Mesenchymal stem cell (in vitro differentiated cells and primary cell): ENCODE measurements at regions not wholly inside any gene's neighbourhood (a gene's known extent, or its start where the extent isn't known, plus 50 kb on each side); places are given as distances from the start of the nearest gene placed in this dataset.

ENCODE experiments used
- DNase-seq: peaks from one replicate; pipeline ENCODE4 v3.0.0-alpha.2; 2013
- H2AFZ ChIP-seq: one replicate; pipeline ENCODE4 v1.6.1; 2013; ENCODE audit warnings: low read depth, mild to moderate bottlenecking, control low read depth, inconsistent platforms, low read length, moderate library complexity
- H2AK5ac ChIP-seq: 2 replicates; pipeline ENCODE4 v1.6.1; 2013; ENCODE audit warnings: low read length, moderate library complexity, mild to moderate bottlenecking, inconsistent platforms; ENCODE audit not compliant: severe bottlenecking
- H2BK120ac ChIP-seq: one replicate; pipeline ENCODE4 v1.6.1; 2013; ENCODE audit warnings: low read depth, mild to moderate bottlenecking, inconsistent platforms, low read length, moderate library complexity
- H2BK12ac ChIP-seq, 2 experiments: one replicate each; pipeline ENCODE4 v1.6.1; 2013; ENCODE audit warnings: inconsistent platforms in 2 of 2, low read length in 2 of 2, mild to moderate bottlenecking in 2 of 2, moderate library complexity in 2 of 2, control low read depth in 1 of 2
- H2BK15ac ChIP-seq: one replicate; pipeline ENCODE4 v1.6.1; 2013; ENCODE audit warnings: mild to moderate bottlenecking, low read depth, inconsistent platforms; ENCODE audit not compliant: poor library complexity, severe bottlenecking
- H2BK5ac ChIP-seq: 2 replicates; pipeline ENCODE4 v1.6.1; 2013; ENCODE audit warnings: low read depth, mild to moderate bottlenecking, low read length, control low read depth, inconsistent platforms; ENCODE audit not compliant: poor library complexity, severe bottlenecking
- H3K14ac ChIP-seq, 2 experiments: one replicate each; pipeline ENCODE4 v1.6.1; 2013; ENCODE audit warnings: inconsistent platforms in 2 of 2, low read length in 2 of 2, control low read depth in 1 of 2, mild to moderate bottlenecking in 1 of 2, moderate library complexity in 1 of 2
- H3K18ac ChIP-seq, 2 experiments: one replicate each; pipeline ENCODE4 v1.6.1; 2013; ENCODE audit warnings: inconsistent platforms in 2 of 2, low read length in 2 of 2, control low read depth in 1 of 2, low read depth in 1 of 2, mild to moderate bottlenecking in 1 of 2
- H3K23ac ChIP-seq, 2 experiments: one replicate each; pipeline ENCODE4 v1.6.1; 2013; ENCODE audit warnings: inconsistent platforms in 2 of 2, low read length in 2 of 2, mild to moderate bottlenecking in 2 of 2, moderate library complexity in 2 of 2, control low read depth in 1 of 2
- H3K27ac ChIP-seq: 2 replicates; pipeline ENCODE4 v1.5.1; 2013; ENCODE audit warnings: mild to moderate bottlenecking, moderate library complexity, low read length, control low read depth, inconsistent platforms; ENCODE audit not compliant: poor library complexity, severe bottlenecking
- H3K27me3 ChIP-seq, 2 experiments: 2 replicates each; pipeline versions ENCODE4 v1.6.1 to v1.7.0; 2013; ENCODE audit warnings: low read length in 2 of 2, mild to moderate bottlenecking in 2 of 2, moderate library complexity in 2 of 2, control low read depth in 1 of 2, inconsistent platforms in 1 of 2; ENCODE audit not compliant: control insufficient read depth in 1 of 2, insufficient read depth in 1 of 2
- H3K36me3 ChIP-seq, 2 experiments: 2 replicates each; pipeline versions ENCODE4 v1.6.1 to v1.7.0; 2013; ENCODE audit warnings: low read length in 2 of 2, control low read depth in 1 of 2, inconsistent platforms in 1 of 2, low read depth in 1 of 2, mild to moderate bottlenecking in 1 of 2; ENCODE audit not compliant: insufficient read depth in 2 of 2, control insufficient read depth in 1 of 2
- H3K4ac ChIP-seq, 2 experiments: one replicate each; pipeline ENCODE4 v1.6.1; 2013; ENCODE audit warnings: inconsistent platforms in 2 of 2, low read length in 2 of 2, mild to moderate bottlenecking in 2 of 2, moderate library complexity in 2 of 2, control low read depth in 1 of 2, low read depth in 1 of 2
- H3K4me1 ChIP-seq: 2 replicates; pipeline ENCODE4 v1.6.1; 2013; ENCODE audit warnings: low read depth, low read length, control low read depth; ENCODE audit not compliant: control insufficient read depth, insufficient read depth
- H3K4me2 ChIP-seq: 2 replicates; pipeline ENCODE4 v1.6.1; 2013; ENCODE audit warnings: low read length, mild to moderate bottlenecking, inconsistent platforms; ENCODE audit not compliant: poor library complexity, severe bottlenecking
- H3K4me3 ChIP-seq, 2 experiments: 2 replicates each; pipeline versions ENCODE4 v1.5.1 to v1.7.0; 2013; ENCODE audit warnings: low read length in 2 of 2, mild to moderate bottlenecking in 2 of 2, control low read depth in 1 of 2, low read depth in 1 of 2; ENCODE audit not compliant: insufficient read depth in 1 of 2
- H3K79me1 ChIP-seq: replicated peaks from 2 replicates; pipeline ENCODE4 v1.6.1; 2013; ENCODE audit warnings: mild to moderate bottlenecking, control low read depth, low read length, inconsistent platforms; ENCODE audit not compliant: poor library complexity, severe bottlenecking
- H3K9ac ChIP-seq: 2 replicates; pipeline ENCODE4 v1.7.0; 2013; ENCODE audit warnings: mild to moderate bottlenecking, low read length, moderate library complexity
- H3K9me3 ChIP-seq: 2 replicates; pipeline ENCODE4 v1.7.0; 2013; ENCODE audit warnings: mild to moderate bottlenecking, low read length; ENCODE audit not compliant: control insufficient read depth
- H4K8ac ChIP-seq: one replicate; pipeline ENCODE4 v1.6.1; 2013; ENCODE audit warnings: inconsistent platforms, mild to moderate bottlenecking, low read length, moderate library complexity
- H4K91ac ChIP-seq: one replicate; pipeline ENCODE4 v1.6.1; 2013; ENCODE audit warnings: mild to moderate bottlenecking, low read length, inconsistent platforms
- WGBS: methylation state at CpG from one replicate; pipeline ENCODE4 v1.1.7; 2013; ENCODE audit warnings: mixed read lengths; 5-methylcytosine and 5-hydroxymethylcytosine counted together

DNA sequence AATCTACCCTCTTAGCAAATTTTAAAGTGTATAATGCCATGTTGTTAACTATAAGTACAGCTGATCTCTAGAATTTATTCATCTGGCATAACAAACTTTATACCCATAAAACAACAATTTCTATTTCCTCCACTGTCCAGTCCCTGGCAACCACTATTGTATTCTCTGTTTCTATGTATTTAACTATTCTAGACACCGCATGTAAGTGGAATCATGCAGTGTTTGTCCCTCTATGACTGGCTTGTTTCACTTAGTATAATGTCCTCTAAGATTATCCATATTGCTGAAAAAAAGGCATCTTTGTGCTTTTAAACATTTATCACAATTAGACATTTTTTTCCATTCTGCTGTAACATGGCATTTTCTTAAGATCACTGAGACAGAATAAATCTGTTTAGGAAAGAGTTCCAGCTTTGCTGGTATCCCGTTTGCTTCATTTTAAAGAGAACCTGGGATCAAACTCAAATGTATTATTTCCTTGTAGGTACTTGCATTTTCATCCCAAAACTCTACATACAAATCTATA lies 1191.0 kb downstream of the SLITRK5 start:
- H3K36me3 ChIP-seq, result no peaks in the 10 kb centered on the region
- H3K27ac ChIP-seq, result no peak overlapping the region
- H3K4me3 ChIP-seq, result no peak overlapping the region
- DNase-seq, result no peak
- H2AK5ac ChIP-seq, result no peak overlapping the region
- no peak overlapping the region for H2BK5ac ChIP-seq
- H4K8ac ChIP-seq, result no peak overlapping the region
- H2AFZ ChIP-seq, result no peak overlapping the region
- no peak overlapping the region for H2BK12ac ChIP-seq
- H3K14ac ChIP-seq, result no peak overlapping the region
- WGBS, result 100% methylated on average over 1 of the region's 2 CpGs
- H3K23ac ChIP-seq, result no peak overlapping the region
- no peak overlapping the region for H2BK120ac ChIP-seq
- no peak overlapping the region for H3K18ac ChIP-seq
- H3K9me3 ChIP-seq, result peaks cover 8% of the 10 kb centered on the region
- H3K27me3 ChIP-seq, result no peaks in the 10 kb centered on the region
- H3K9ac ChIP-seq, result no peak overlapping the region
- no peak overlapping the region for H3K4me2 ChIP-seq
- H3K79me1 ChIP-seq, result no peaks in the 10 kb centered on the region
- no peak overlapping the region for H3K4ac ChIP-seq
- no peak overlapping the region for H4K91ac ChIP-seq
- no peaks in the 10 kb centered on the region for H3K4me1 ChIP-seq
- no peak overlapping the region for H2BK15ac ChIP-seq

DNA sequence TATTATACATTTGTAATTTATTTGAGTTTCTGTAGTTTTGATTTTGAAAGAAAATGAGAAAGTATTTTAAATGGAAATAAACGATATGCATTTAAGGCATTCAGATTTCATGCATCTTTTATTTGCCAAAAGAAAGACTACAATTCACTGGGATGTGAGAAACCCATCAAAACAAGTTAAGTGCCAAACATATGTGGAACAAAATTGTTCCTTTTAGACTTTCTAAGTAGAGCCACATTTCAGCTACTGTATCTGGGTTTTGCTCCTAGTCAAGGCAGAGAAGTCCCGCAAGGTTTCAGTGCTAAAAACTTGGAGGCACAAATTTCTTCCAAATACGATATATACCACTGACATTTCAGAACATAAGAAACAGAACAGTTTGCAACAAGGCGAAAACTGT lies 1191.9 kb downstream of the SLITRK5 start:
- Histone ChIP-seq H3K4me2 (no peak overlapping the region), H3K18ac (no peak overlapping the region), H3K4ac (no peak overlapping the region), H3K4me1 (no peaks in the 10 kb centered on the region), H3K14ac (no peak overlapping the region), H3K9me3 (peaks cover 8% of the 10 kb centered on the region), H2BK15ac (no peak overlapping the region), H3K9ac (no peak overlapping the region), H3K27me3 (no peaks in the 10 kb centered on the region), H2BK12ac (no peak overlapping the region), H3K27ac (no peak overlapping the region), H2AFZ (no peak overlapping the region), H2BK5ac (no peak overlapping the region), H2AK5ac (no peak overlapping the region), H3K4me3 (no peak overlapping the region), H2BK120ac (no peak overlapping the region), H4K8ac (no peak overlapping the region), H3K23ac (no peak overlapping the region), H3K79me1 (no peaks in the 10 kb centered on the region), H3K36me3 (no peaks in the 10 kb centered on the region), H4K91ac (no peak overlapping the region)
- DNase-seq, result no peak
- WGBS, result 100% methylated on average over 1 of the region's 4 CpGs

DNA sequence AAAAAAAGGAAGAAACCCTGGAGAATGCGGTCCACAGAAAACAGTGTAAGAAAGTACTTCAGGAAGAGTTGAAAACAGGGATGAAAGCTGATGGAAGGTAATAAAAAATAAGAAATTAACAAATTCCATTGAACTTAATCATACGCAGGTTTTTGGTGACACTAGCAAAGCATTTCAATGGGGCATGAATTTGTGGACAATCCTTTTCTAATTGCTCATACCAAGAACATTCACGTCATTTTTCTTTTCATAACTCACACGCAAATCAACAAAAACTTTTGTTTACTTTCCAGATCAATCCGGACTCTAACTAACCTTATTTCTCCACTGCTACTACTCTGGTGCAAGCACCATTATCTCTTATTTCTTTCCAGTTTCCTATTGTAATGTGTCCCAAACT lies 1195.0 kb downstream of the SLITRK5 start:
- peaks cover 5% of the 10 kb centered on the region for H3K9me3 ChIP-seq

DNA sequence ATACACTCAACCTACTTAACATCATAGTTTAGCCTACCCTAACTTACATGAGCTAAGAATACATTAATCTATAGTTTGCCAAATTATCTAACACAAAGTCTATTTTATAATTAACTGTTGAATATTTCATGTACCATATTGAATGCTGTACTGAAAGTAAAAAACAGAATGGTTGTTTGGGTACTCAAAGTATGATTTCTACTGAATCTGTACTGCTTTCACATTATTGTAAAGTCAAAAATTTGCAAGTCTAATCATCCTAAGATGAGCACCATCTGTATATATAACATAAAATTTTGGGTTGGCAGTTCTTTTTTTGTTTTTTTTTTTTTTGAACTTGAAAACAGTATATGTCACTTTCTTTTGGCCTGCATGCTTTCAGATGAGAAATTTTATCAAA lies 1212.6 kb downstream of the SLITRK5 start:
- no peak overlapping the region for H3K14ac ChIP-seq
- no peak overlapping the region for H3K9ac ChIP-seq
- H2BK120ac ChIP-seq, result no peak overlapping the region
- H2BK12ac ChIP-seq, result no peak overlapping the region
- H3K27ac ChIP-seq, result no peak overlapping the region
- no peak overlapping the region for H2AK5ac ChIP-seq
- H3K4me3 ChIP-seq, result no peak overlapping the region
- H3K79me1 ChIP-seq, result no peaks in the 10 kb centered on the region
- no peak overlapping the region for H3K4ac ChIP-seq
- H3K4me1 ChIP-seq, result peaks cover 2% of the 10 kb centered on the region
- H3K18ac ChIP-seq, result no peak overlapping the region
- H4K8ac ChIP-seq, result no peak overlapping the region
- H3K23ac ChIP-seq, result no peak overlapping the region
- H3K9me3 ChIP-seq, result peaks cover 16% of the 10 kb centered on the region
- no peak overlapping the region for H2AFZ ChIP-seq
- H2BK5ac ChIP-seq, result no peak overlapping the region
- no peaks in the 10 kb centered on the region for H3K27me3 ChIP-seq
- no peaks in the 10 kb centered on the region for H3K36me3 ChIP-seq
- H3K4me2 ChIP-seq, result no peak overlapping the region
- DNase-seq, result no peak
- no peak overlapping the region for H2BK15ac ChIP-seq
- H4K91ac ChIP-seq, result no peak overlapping the region

More for the DNA sequence above, 1195.0 kb downstream of the SLITRK5 start:
- Histone ChIP-seq H3K4me2 (no peak overlapping the region), H3K4ac (no peak overlapping the region), H3K4me3 (no peak overlapping the region), H3K79me1 (no peaks in the 10 kb centered on the region), H2AK5ac (no peak overlapping the region), H3K9ac (no peak overlapping the region), H2BK5ac (no peak overlapping the region), H2BK12ac (no peak overlapping the region), H2BK120ac (no peak overlapping the region), H3K27me3 (no peaks in the 10 kb centered on the region), H4K8ac (no peak overlapping the region), H2AFZ (no peak overlapping the region), H4K91ac (no peak overlapping the region), H3K18ac (no peak overlapping the region), H3K4me1 (no peaks in the 10 kb centered on the region), H3K23ac (no peak overlapping the region), H2BK15ac (no peak overlapping the region), H3K36me3 (no peaks in the 10 kb centered on the region), H3K27ac (no peak overlapping the region), H3K14ac (no peak overlapping the region)
- 88% methylated on average over 4 of the region's 5 CpGs for WGBS
- no peak for DNase-seq
